ENCODE measurements at regions not wholly inside any gene's neighbourhood (a gene's known extent, or its start where the extent isn't known, plus 50 kb on each side); places are given as distances from the start of the nearest gene placed in this dataset.

DNA sequence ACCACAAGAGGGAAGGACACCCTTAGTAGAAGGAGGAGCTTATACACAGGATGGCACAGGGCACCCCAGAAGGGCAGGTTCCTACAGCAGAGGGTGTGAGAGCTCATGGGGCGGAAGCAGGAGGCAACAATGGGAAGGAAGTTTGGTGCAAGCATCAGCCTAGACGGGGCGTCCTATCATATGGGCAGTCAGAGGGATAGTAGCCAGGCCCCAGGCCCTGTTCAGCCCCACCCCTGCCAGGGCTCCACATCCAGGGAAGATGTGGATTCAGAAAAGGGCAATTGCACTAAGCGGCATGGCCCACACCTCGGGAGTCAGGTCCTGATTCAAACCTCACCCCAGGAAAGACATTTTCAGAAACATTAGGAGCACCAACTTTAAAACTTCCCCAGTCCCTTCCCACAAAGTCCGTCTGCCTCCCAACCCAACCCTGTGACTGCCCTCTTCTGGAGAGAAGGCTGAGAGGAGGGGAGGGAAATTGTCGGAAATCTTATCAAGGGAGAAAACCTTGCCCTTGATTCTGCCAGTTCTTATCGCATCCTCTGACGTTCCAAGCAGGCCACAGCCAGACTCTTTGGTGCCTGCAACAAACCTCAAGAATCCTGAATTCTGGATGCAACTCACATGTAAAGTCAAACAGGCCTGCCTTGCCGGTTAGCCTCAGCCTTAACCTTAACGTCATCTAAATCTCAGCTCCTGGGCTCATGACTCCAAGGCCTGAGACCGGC is 198.8 kb upstream of the CDH5 start:
- TF ChIP-seq POLR2A (IDR thresholded peaks at IDR 0.05) = no peak
- TF ChIP-seq, protein P1, sequence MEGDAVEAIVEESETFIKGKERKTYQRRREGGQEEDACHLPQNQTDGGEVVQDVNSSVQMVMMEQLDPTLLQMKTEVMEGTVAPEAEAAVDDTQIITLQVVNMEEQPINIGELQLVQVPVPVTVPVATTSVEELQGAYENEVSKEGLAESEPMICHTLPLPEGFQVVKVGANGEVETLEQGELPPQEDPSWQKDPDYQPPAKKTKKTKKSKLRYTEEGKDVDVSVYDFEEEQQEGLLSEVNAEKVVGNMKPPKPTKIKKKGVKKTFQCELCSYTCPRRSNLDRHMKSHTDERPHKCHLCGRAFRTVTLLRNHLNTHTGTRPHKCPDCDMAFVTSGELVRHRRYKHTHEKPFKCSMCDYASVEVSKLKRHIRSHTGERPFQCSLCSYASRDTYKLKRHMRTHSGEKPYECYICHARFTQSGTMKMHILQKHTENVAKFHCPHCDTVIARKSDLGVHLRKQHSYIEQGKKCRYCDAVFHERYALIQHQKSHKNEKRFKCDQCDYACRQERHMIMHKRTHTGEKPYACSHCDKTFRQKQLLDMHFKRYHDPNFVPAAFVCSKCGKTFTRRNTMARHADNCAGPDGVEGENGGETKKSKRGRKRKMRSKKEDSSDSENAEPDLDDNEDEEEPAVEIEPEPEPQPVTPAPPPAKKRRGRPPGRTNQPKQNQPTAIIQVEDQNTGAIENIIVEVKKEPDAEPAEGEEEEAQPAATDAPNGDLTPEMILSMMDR (IDR thresholded peaks at IDR 0.05) = no peak
